K562 (cell line): ENCODE measurements at regions not wholly inside any gene's neighbourhood (a gene's known extent, or its start where the extent isn't known, plus 50 kb on each side); places are given as distances from the start of the nearest gene placed in this dataset.
"Not testable (repeated sequence)": the region's sequence is repeated elsewhere in the genome, so short reads cannot be mapped to it uniquely, and the experiment has no call there.

Experiments
- ATAC-seq: fragments of 200-7000 bp; cut with Tn5 transposase; 3 replicates; pipeline ENCODE4 v1.9.1; 2020; ENCODE audit warnings: moderate library complexity
- BruUV-seq: library from RNA; stranded (reverse); fragments of 400-500 nt; replicated peaks from 2 replicates; lab custom pipeline; 2021; lab: Mats Ljungman, UMichigan
- CTCF ChIA-PET: fragments of 300-600 bp; formaldehyde crosslinking; extraction: SDS; loops from one replicate; lab custom pipeline; 2021; ENCODE audit warnings: low intra/inter-chr PET ratio; lab: Yijun Ruan, JAX
- POLR2A ChIA-PET: fragments of 300-600, 350-650 bp; sonication (Branson Sonifier 250); formaldehyde crosslinking; extraction: SDS; loops from one replicate; lab custom pipeline; 2021; ENCODE audit warnings: antibody characterized with exemption, inconsistent platforms; lab: Yijun Ruan, JAX
- DNase-seq, 4 experiments: peaks; one replicate each; pipeline versions ENCODE4 v3.0.0 to v3.0.0-alpha.2; 2011 to 2018; ENCODE audit warnings: low spot score in 3 of 4, mixed read lengths in 3 of 4; ENCODE audit errors: extremely low read depth in 1 of 4
- FAIRE-seq: peaks from 2 replicates; lab custom pipeline; 2011; peaks lifted over from hg19 to GRCh38; lab: Jason Lieb, UNC
- H2AFZ ChIP-seq: 2 replicates; pipeline ENCODE4 v1.6.0; 2011; ENCODE audit warnings: low read depth, low read length, control low read depth, inconsistent platforms
- H3K27ac ChIP-seq: fragments of 200-600 bp; 3 replicates; pipeline ENCODE4 v1.8.0; 2011; ENCODE audit warnings: low read depth, mild to moderate bottlenecking, control low read depth, inconsistent platforms, low read length, moderate library complexity, mixed read lengths; ENCODE audit errors: extremely low read depth
- H3K27me3 ChIP-seq, 2 experiments: fragments of 300-600 bp in 1 of 2; 2 replicates in 1 of 2; 3 replicates in 1 of 2; pipeline versions ENCODE4 v1.6.0 to v1.8.0; 2011; ENCODE audit warnings: inconsistent platforms in 2 of 2, low read length in 2 of 2, mild to moderate bottlenecking in 1 of 2, mixed read lengths in 1 of 2, moderate library complexity in 1 of 2; ENCODE audit not compliant: control insufficient read depth in 2 of 2, insufficient read depth in 2 of 2
- H3K36me3 ChIP-seq: fragments of 300-600 bp; 3 replicates; pipeline ENCODE4 v1.8.0; 2011; ENCODE audit warnings: mild to moderate bottlenecking, low read length, inconsistent platforms; ENCODE audit not compliant: control insufficient read depth, insufficient read depth
- H3K4me1 ChIP-seq, 2 experiments: fragments of 200-600 bp in 1 of 2; replicated peaks in 1 of 2; 2 replicates in 1 of 2; 3 replicates in 1 of 2; pipeline versions ENCODE4 v1.5.1 to v1.8.0; 2011; ENCODE audit warnings: inconsistent platforms in 2 of 2, low read length in 2 of 2, mild to moderate bottlenecking in 1 of 2, mixed read lengths in 1 of 2, moderate library complexity in 1 of 2; ENCODE audit not compliant: control insufficient read depth in 2 of 2, insufficient read depth in 2 of 2
- H3K4me2 ChIP-seq: 2 replicates; pipeline ENCODE4 v1.6.1; 2011; ENCODE audit warnings: low read length, control low read depth, inconsistent platforms, mixed read lengths; ENCODE audit not compliant: insufficient read depth
- H3K4me3 ChIP-seq: fragments of 200-600 bp; sonication (generic), shearing (Covaris generic); 2 replicates; pipeline ENCODE4 v1.5.1; 2016; ENCODE audit warnings: control low read depth, inconsistent platforms
- H3K79me2 ChIP-seq: fragments of 200-600 bp; 3 replicates; pipeline ENCODE4 v1.8.0; 2011; ENCODE audit warnings: low read length, inconsistent platforms; ENCODE audit not compliant: control insufficient read depth, insufficient read depth
- H3K9ac ChIP-seq, 2 experiments: 2 replicates each; pipeline versions ENCODE4 v1.6.0 to v1.6.1; 2011; ENCODE audit warnings: low read depth in 2 of 2, low read length in 2 of 2, control low read depth in 1 of 2, inconsistent platforms in 1 of 2, mild to moderate bottlenecking in 1 of 2, mixed read lengths in 1 of 2; ENCODE audit not compliant: insufficient read depth in 1 of 2
- H3K9me1 ChIP-seq: one replicate; pipeline ENCODE4 v1.6.0; 2011; ENCODE audit warnings: inconsistent platforms, mild to moderate bottlenecking, low read length, moderate library complexity; ENCODE audit not compliant: control insufficient read depth, insufficient read depth
- H3K9me3 ChIP-seq: replicated peaks from 2 replicates; pipeline ENCODE4 v1.5.1; 2011; ENCODE audit warnings: low read depth, low read length, inconsistent platforms; ENCODE audit not compliant: control insufficient read depth, insufficient read depth
- H4K20me1 ChIP-seq: replicated peaks from 2 replicates; pipeline ENCODE4 v1.6.1; 2011; ENCODE audit warnings: low read length, inconsistent platforms, mixed read lengths; ENCODE audit not compliant: control insufficient read depth, insufficient read depth
- CTCF ChIP-seq, 3 experiments: IDR thresholded peaks in 2 of 3; conservative IDR thresholded peaks in 1 of 3; 2 replicates each; pipeline ENCODE4 v1.5.1; 2011 to 2012; ENCODE audit warnings: low read length in 3 of 3, mild to moderate bottlenecking in 3 of 3, control low read depth in 2 of 3, improper control_type of control experiment in 1 of 3, inconsistent platforms in 1 of 3, low read depth in 1 of 3, mixed read lengths in 1 of 3, moderate library complexity in 1 of 3; ENCODE audit not compliant: insufficient read depth in 2 of 3
- E2F3 ChIP-seq: fragments of 250-450 bp; sonication (Bioruptor Pico); IDR thresholded peaks from 2 replicates; pipeline ENCODE4 v1.4.0; 2020; ENCODE audit warnings: mild to moderate bottlenecking
- FUS ChIP-seq: fragments of 200-400 bp; formaldehyde crosslinking; optimal IDR thresholded peaks from 2 replicates; pipeline ENCODE3; 2017; ENCODE audit warnings: low read depth, low read length
- MAFK ChIP-seq: IDR thresholded peaks from 2 replicates; pipeline ENCODE4 v1.6.1; 2011; ENCODE audit warnings: low read length, improper control_type of control experiment
- NRF1 ChIP-seq, 2 experiments: fragments of 450-650 bp; IDR thresholded peaks in 1 of 2; conservative IDR thresholded peaks in 1 of 2; 2 replicates each; pipeline ENCODE4 v1.6.1; 2014; ENCODE audit warnings: mild to moderate bottlenecking in 2 of 2
- POLR2AphosphoS2 ChIP-seq: IDR thresholded peaks from 2 replicates; pipeline ENCODE4 v1.6.1; 2012; ENCODE audit warnings: low read length, improper control_type of control experiment
- RBM34 ChIP-seq: fragments of 200-400 bp; formaldehyde crosslinking; IDR thresholded peaks from 2 replicates; pipeline ENCODE4 v1.6.1; 2018; ENCODE audit warnings: low read length, borderline replicate concordance; ENCODE audit not compliant: insufficient read depth
- RCOR1 ChIP-seq, 2 experiments: IDR thresholded peaks; 2 replicates each; pipeline ENCODE4 v1.6.1; 2012; ENCODE audit warnings: low read depth in 2 of 2, low read length in 2 of 2, borderline replicate concordance in 1 of 2, improper control_type of control experiment in 1 of 2
- U2AF2 ChIP-seq: fragments of 200-400 bp; formaldehyde crosslinking; optimal IDR thresholded peaks from 2 replicates; pipeline ENCODE3; 2017; ENCODE audit warnings: low read depth, mild to moderate bottlenecking, low read length
- USF2 ChIP-seq: sonication (generic); formaldehyde crosslinking; IDR thresholded peaks from 2 replicates; pipeline ENCODE4 v1.5.0; 2020; ENCODE audit warnings: missing genetic modification reagents
- ZBTB8A ChIP-seq: fragments of 450-650 bp; IDR thresholded peaks from 2 replicates; pipeline ENCODE4 v1.6.1; 2018; ENCODE audit warnings: mild to moderate bottlenecking, moderate library complexity; ENCODE audit not compliant: partially characterized antibody
- ZEB2 ChIP-seq: fragments of 450-650 bp; IDR thresholded peaks from 2 replicates; pipeline ENCODE4 v1.6.1; 2016
- WGBS: fragments of 100-300 bp; shearing (Covaris generic); methylation state at CpG from one replicate; pipeline ENCODE4 v1.1.6; 2016; ENCODE audit warnings: low coverage, mixed read lengths; ENCODE audit not compliant: insufficient coverage; ENCODE audit errors: missing lambda C conversion rate; 5-methylcytosine and 5-hydroxymethylcytosine counted together
- in situ Hi-C: fragments of 300-500 bp; cut with MboI; formaldehyde crosslinking; loops from 4 replicates; pipeline ENCODE4 v1.15.0; 2018; ENCODE audit warnings: inconsistent platforms, mixed read lengths
- intact Hi-C: fragments of 100-400 bp; cut with micrococcal nuclease; formaldehyde crosslinking; loops from 2 replicates; pipeline ENCODE4 v1.14.2; 2022

GRCh38 chr1:76730027-76730426, 137.3 kb upstream of the ST6GALNAC5 start:
- Histone ChIP-seq H2AFZ (no peak overlapping the region), H3K79me2 (no peaks in the 10 kb centered on the region), H3K27ac (no peak overlapping the region), H3K36me3 (no peaks in the 10 kb centered on the region), H3K4me3 (no peak overlapping the region), H3K27me3 (no peaks in the 10 kb centered on the region), H3K9me3 (no peaks in the 10 kb centered on the region), H3K4me2 (no peak overlapping the region), H3K9ac (no peak overlapping the region), H4K20me1 (no peaks in the 10 kb centered on the region), H3K4me1 (no peaks in the 10 kb centered on the region), H3K9me1 (no peaks in the 10 kb centered on the region)
- intact Hi-C loops (no loop called here), in situ Hi-C loops (no loop called here)
- POLR2A ChIA-PET: no interaction called here
- no peak for FAIRE-seq
- TF ChIP-seq ZBTB8A (no peak), NRF1 (conservative IDR thresholded peaks at IDR 0.05 in 1 of 2, IDR thresholded peaks at IDR 0.05 in 1 of 2) (no peak), E2F3 (no peak), RCOR1 (IDR thresholded peaks at IDR 0.05; ENCODE audit: borderline replicate concordance in 1 of 2, low read depth in 2 of 2, low read length in 2 of 2) (no peak), FUS (no peak), MAFK (no peak), CTCF (IDR thresholded peaks at IDR 0.05 in 2 of 3, conservative IDR thresholded peaks at IDR 0.05 in 1 of 3; ENCODE audit: insufficient read depth in 2 of 3, low read depth in 1 of 3, low read length in 3 of 3) (no peak), U2AF2 (no peak), ZEB2 (no peak), RBM34 (no peak), POLR2AphosphoS2 (no peak), USF2 (no peak)
- no peak for DNase-seq
- no TSS peak for BruUV-seq
- WGBS: 0% methylated on average over 2 of the region's 2 CpGs
- CTCF ChIA-PET: no interaction called here
- no peak for ATAC-seq

GRCh38 chr1:76738355-76738754, 128.9 kb upstream of the ST6GALNAC5 start:
- H3K9me1 ChIP-seq, H3K9ac ChIP-seq, in situ Hi-C loops, H3K4me1 ChIP-seq, H3K79me2 ChIP-seq, H3K9me3 ChIP-seq, H3K4me2 ChIP-seq, CTCF ChIA-PET, intact Hi-C loops, H3K4me3 ChIP-seq, DNase-seq, ATAC-seq, FAIRE-seq, BruUV-seq, H2AFZ ChIP-seq, H4K20me1 ChIP-seq, H3K27me3 ChIP-seq, POLR2A ChIA-PET, H3K27ac ChIP-seq, H3K36me3 ChIP-seq: not testable (repeated sequence)
- WGBS: 0% methylated on average over 1 of the region's 1 CpG
